GM12878 (cell line): ENCODE measurements at regions not wholly inside any gene's neighbourhood (a gene's known extent, or its start where the extent isn't known, plus 50 kb on each side); places are given as distances from the start of the nearest gene placed in this dataset.

Source experiments
- ATAC-seq: fragments of 200-7000 bp; cut with Tn5 transposase; 3 replicates; pipeline ENCODE4 v1.9.1; 2020; ENCODE audit warnings: mild to moderate bottlenecking, moderate library complexity
- BruUV-seq: library from RNA; stranded (reverse); fragments of 400-500 nt; replicated peaks from 2 replicates; lab custom pipeline; 2021; lab: Mats Ljungman, UMichigan
- CTCF ChIA-PET: fragments of 300-600 bp; sonication (Branson Sonifier 250); formaldehyde crosslinking; extraction: SDS; loops from one replicate; lab custom pipeline; 2021; ENCODE audit warnings: inconsistent platforms; lab: Yijun Ruan, JAX
- POLR2A ChIA-PET: fragments of 350-600 bp; formaldehyde crosslinking; extraction: SDS; loops from one replicate; lab custom pipeline; 2021; ENCODE audit warnings: inconsistent platforms; lab: Charles Lee
- RAD21 ChIA-PET: fragments of 300-600 bp; sonication (Branson Sonifier 250); formaldehyde crosslinking; loops from one replicate; lab custom pipeline; 2023; ENCODE audit warnings: antibody characterized with exemption; ENCODE audit not compliant: unreplicated experiment; lab: Charles Lee
- SMC1A ChIA-PET: fragments of 300-600 bp; sonication (Branson Sonifier 250); formaldehyde crosslinking; loops from one replicate; lab custom pipeline; 2023; ENCODE audit not compliant: unreplicated experiment, uncharacterized antibody; lab: Charles Lee
- DNase-seq: peaks from one replicate; pipeline ENCODE4 v3.0.0-alpha.2; 2011; ENCODE audit warnings: low read depth, low spot score
- FAIRE-seq: peaks from 3 replicates; lab custom pipeline; 2011; peaks lifted over from hg19 to GRCh38; lab: Jason Lieb, UNC
- H2AFZ ChIP-seq: 2 replicates; pipeline ENCODE4 v1.6.0; 2011; ENCODE audit warnings: low read depth, low read length, control low read depth; ENCODE audit not compliant: control insufficient read depth
- H3K27ac ChIP-seq: 2 replicates; pipeline ENCODE4 v1.5.1; 2011; ENCODE audit warnings: control low read depth; ENCODE audit not compliant: control insufficient read depth, insufficient read depth
- H3K27me3 ChIP-seq, 2 experiments: replicated peaks in 1 of 2; 2 replicates each; pipeline versions ENCODE4 v1.6.0 to v1.6.1; 2011; ENCODE audit warnings: low read length in 1 of 2; ENCODE audit not compliant: control insufficient read depth in 2 of 2, insufficient read depth in 2 of 2
- H3K36me3 ChIP-seq, 2 experiments: 2 replicates each; pipeline ENCODE4 v1.5.1; 2011; ENCODE audit warnings: low read length in 1 of 2; ENCODE audit not compliant: control insufficient read depth in 2 of 2, insufficient read depth in 2 of 2
- H3K4me1 ChIP-seq: 2 replicates; pipeline ENCODE4 v1.6.1; 2011; ENCODE audit warnings: mild to moderate bottlenecking, low read length, moderate library complexity, mixed read lengths; ENCODE audit not compliant: control insufficient read depth, insufficient read depth
- H3K4me2 ChIP-seq: 2 replicates; pipeline ENCODE4 v1.6.0; 2011; ENCODE audit warnings: control low read depth; ENCODE audit not compliant: control insufficient read depth, insufficient read depth
- H3K4me3 ChIP-seq: fragments of 200-600 bp; sonication (generic); 2 replicates; pipeline ENCODE4 v1.5.1; 2016
- H3K79me2 ChIP-seq: 2 replicates; pipeline ENCODE4 v1.6.0; 2011; ENCODE audit warnings: low read length; ENCODE audit not compliant: control insufficient read depth, insufficient read depth
- H3K9ac ChIP-seq: 2 replicates; pipeline ENCODE4 v1.8.0; 2011; ENCODE audit warnings: low read length, control low read depth, mixed read lengths; ENCODE audit not compliant: control insufficient read depth, insufficient read depth
- H3K9me3 ChIP-seq: replicated peaks from 3 replicates; pipeline ENCODE4 v1.5.1; 2011; ENCODE audit warnings: mild to moderate bottlenecking, low read length; ENCODE audit not compliant: control insufficient read depth, insufficient read depth
- H4K20me1 ChIP-seq: 2 replicates; pipeline ENCODE4 v1.6.0; 2011; ENCODE audit not compliant: control insufficient read depth, insufficient read depth
- BACH1 ChIP-seq: fragments of 450-650 bp; IDR thresholded peaks from 2 replicates; pipeline ENCODE4 v1.6.1; 2017; ENCODE audit warnings: mild to moderate bottlenecking, borderline replicate concordance
- BCL11A ChIP-seq: IDR thresholded peaks from 2 replicates; pipeline ENCODE4 v1.6.1; 2011; ENCODE audit warnings: low read depth, low read length
- DPF2 ChIP-seq: fragments of 450-650 bp; IDR thresholded peaks from 2 replicates; pipeline ENCODE4 v1.6.1; 2017; ENCODE audit warnings: mild to moderate bottlenecking
- FOXM1 ChIP-seq: IDR thresholded peaks from 2 replicates; pipeline ENCODE4 v1.6.1; 2012; ENCODE audit warnings: low read depth, mild to moderate bottlenecking, inconsistent platforms, low read length, moderate library complexity
- IKZF2 ChIP-seq, 2 experiments: fragments of 450-650 bp; IDR thresholded peaks; 2 replicates each; pipeline ENCODE4 v1.6.1; 2017; ENCODE audit warnings: mild to moderate bottlenecking in 2 of 2, moderate library complexity in 2 of 2
- IRF4 ChIP-seq: IDR thresholded peaks from 2 replicates; pipeline ENCODE4 v1.6.1; 2011; ENCODE audit warnings: low read depth, low read length
- JUNB ChIP-seq: IDR thresholded peaks from 2 replicates; pipeline ENCODE4 v1.6.1; 2016; ENCODE audit warnings: antibody characterized with exemption, mild to moderate bottlenecking
- MTA2 ChIP-seq: fragments of 450-650 bp; IDR thresholded peaks from 2 replicates; pipeline ENCODE4 v1.6.1; 2016; ENCODE audit warnings: low read depth, mild to moderate bottlenecking, moderate library complexity
- NFIC ChIP-seq: IDR thresholded peaks from 2 replicates; pipeline ENCODE4 v1.6.1; 2012; ENCODE audit warnings: low read depth, mild to moderate bottlenecking, inconsistent platforms, low read length, moderate library complexity
- NR2C1 ChIP-seq: fragments of 450-650 bp; IDR thresholded peaks from 2 replicates; pipeline ENCODE4 v1.6.1; 2017; ENCODE audit warnings: antibody characterized with exemption, mild to moderate bottlenecking, moderate library complexity
- NR2C2 ChIP-seq: IDR thresholded peaks from 2 replicates; pipeline ENCODE4 v1.6.1; 2011; ENCODE audit warnings: borderline replicate concordance, low read depth; ENCODE audit not compliant: control insufficient read depth, insufficient read length
- NR2F1 ChIP-seq: fragments of 450-650 bp; conservative IDR thresholded peaks from 2 replicates; pipeline ENCODE4 v1.6.1; 2017; ENCODE audit warnings: mild to moderate bottlenecking
- PAX5 ChIP-seq: IDR thresholded peaks from 2 replicates; pipeline ENCODE4 v1.6.1; 2011; ENCODE audit warnings: low read depth, low read length, borderline replicate concordance
- RUNX3 ChIP-seq: IDR thresholded peaks from 2 replicates; pipeline ENCODE4 v1.6.1; 2012; ENCODE audit warnings: low read length, inconsistent platforms
- YBX1 ChIP-seq: fragments of 450-650 bp; IDR thresholded peaks from 2 replicates; pipeline ENCODE4 v1.6.1; 2016; ENCODE audit warnings: antibody characterized with exemption
- ZBED1 ChIP-seq: IDR thresholded peaks from 2 replicates; pipeline ENCODE4 v1.6.1; 2016; ENCODE audit warnings: borderline replicate concordance
- ZZZ3 ChIP-seq: IDR thresholded peaks from 2 replicates; pipeline ENCODE4 v1.6.1; 2011; ENCODE audit warnings: low read depth; ENCODE audit not compliant: control insufficient read depth, insufficient read length
- WGBS: methylation state at CpG from one replicate; pipeline ENCODE4 v1.1.6; 2016; ENCODE audit warnings: low lambda C conversion rate; ENCODE audit not compliant: insufficient replicate concordance, insufficient coverage; ENCODE audit errors: missing lambda C conversion rate; 5-methylcytosine and 5-hydroxymethylcytosine counted together
- in situ Hi-C: fragments of 300-500 bp; cut with MboI; formaldehyde crosslinking; loops from 9 replicates; pipeline ENCODE4 v1.14.3; 2018; ENCODE audit warnings: mixed read lengths
- intact Hi-C: fragments of 100-400 bp; cut with micrococcal nuclease; formaldehyde crosslinking; loops from one replicate; pipeline ENCODE4 v1.14.2; 2022; ENCODE audit not compliant: unreplicated experiment

GRCh38 chr10:65858841-65859240 lies 1067.0 kb upstream of the LRRTM3 start:
- in situ Hi-C loops: no loop called here
- no peak for DNase-seq
- no peaks in the 10 kb centered on the region for H3K36me3 ChIP-seq
- CTCF ChIA-PET: no interaction called here
- H3K4me1 ChIP-seq: no peaks in the 10 kb centered on the region
- POLR2A ChIA-PET: no interaction called here
- no peak overlapping the region for H3K9ac ChIP-seq
- SMC1A ChIA-PET: no interaction called here
- H3K27me3 ChIP-seq: no peaks in the 10 kb centered on the region
- 33% methylated on average over 2 of the region's 2 CpGs for WGBS
- no peak for FAIRE-seq
- no peaks in the 10 kb centered on the region for H3K79me2 ChIP-seq
- H3K4me3 ChIP-seq: no peak overlapping the region
- BruUV-seq: no TSS peak
- no peaks in the 10 kb centered on the region; the same call in 2 of the 3 replicates for H3K9me3 ChIP-seq
- H3K4me2 ChIP-seq: no peak overlapping the region
- H3K27ac ChIP-seq: no peak overlapping the region
- intact Hi-C loops: loop anchor here (5.0 kb wide), 1 partner anchor 1078 kb away; no protein-coding TSS in a partner anchor
- TF ChIP-seq NR2C2: no peak
- TF ChIP-seq JUNB: no peak
- TF ChIP-seq, all 136 proteins: peak for 0
- ATAC-seq: no peak
- Histone ChIP-seq H4K20me1 (no peaks in the 10 kb centered on the region), H2AFZ (no peak overlapping the region)
- RAD21 ChIA-PET: no interaction called here

- H2AFZ ChIP-seq: no peak overlapping the region
- ChIA-PET SMC1A (interaction anchor here (0.9 to 1.8 kb wide), 6 partner anchors 13 to 30 kb away, joined by 3 to 6 read pairs (median 4); no protein-coding TSS in a partner anchor), CTCF (no interaction called here), RAD21 (interaction anchor here (0.7 to 1.1 kb wide), 2 partner anchors 28 to 527 kb away, joined by 3 to 4 read pairs; no protein-coding TSS in a partner anchor), POLR2A (interaction anchor here (0.7 kb wide), 1 partner anchor 9 kb away, joined by 10 read pairs; no protein-coding TSS in a partner anchor)
- no peaks in the 10 kb centered on the region for H3K79me2 ChIP-seq
- ATAC-seq (peak; percentile 97), DNase-seq (peak; percentile 39), FAIRE-seq (no peak)
- H3K27ac ChIP-seq: no peak overlapping the region
- no peaks in the 10 kb centered on the region for H4K20me1 ChIP-seq
- H3K36me3 ChIP-seq: no peaks in the 10 kb centered on the region
- H3K4me2 ChIP-seq: no peak overlapping the region
- no peaks in the 10 kb centered on the region; the same call in 2 of the 3 replicates for H3K9me3 ChIP-seq
- no peaks in the 10 kb centered on the region for H3K4me1 ChIP-seq
- in situ Hi-C loops (no loop called here), intact Hi-C loops (no loop called here)
- no peaks in the 10 kb centered on the region for H3K27me3 ChIP-seq
- no peak overlapping the region for H3K9ac ChIP-seq
- TF ChIP-seq ZZZ3: no peak
- peak; percentile 65; the same call in 1 of the 2 replicates for TF ChIP-seq PAX5
- TF ChIP-seq IKZF2 (IDR thresholded peaks at IDR 0.05): peak in 1 of 2 experiments; percentile 44; a peak in 1 of 4 replicates
- TF ChIP-seq DPF2: peak; percentile 58
- TF ChIP-seq MTA2: peak; percentile 86
- TF ChIP-seq BCL11A: peak; percentile 83
- peak; percentile 59; the same call in 1 of the 2 replicates for TF ChIP-seq ZBED1
- TF ChIP-seq FOXM1: no peak
- TF ChIP-seq YBX1: no peak
- TF ChIP-seq NR2F1: peak; percentile 87
- TF ChIP-seq BACH1: peak; percentile 69; the same call in 1 of the 2 replicates
- peak; percentile 80 for TF ChIP-seq IRF4
- TF ChIP-seq JUNB: peak; percentile 91
- peak; percentile 65; the same call in 1 of the 2 replicates for TF ChIP-seq NFIC
- peak; percentile 61 for TF ChIP-seq RUNX3
- peak; percentile 49; the same call in 1 of the 2 replicates for TF ChIP-seq NR2C1
- no TSS peak for BruUV-seq
- H3K4me3 ChIP-seq: no peak overlapping the region
Observed at GRCh38 chr10:65861249-65861648, 1064.6 kb upstream of the LRRTM3 start.
